Ishikawa (cell line): ENCODE measurements at regions not wholly inside any gene's neighbourhood (a gene's known extent, or its start where the extent isn't known, plus 50 kb on each side); places are given as distances from the start of the nearest gene placed in this dataset.

ENCODE experiments used
- CEBPB ChIP-seq: IDR thresholded peaks from 2 replicates; pipeline ENCODE4 v1.6.1; 2012
- CREB1 ChIP-seq: IDR thresholded peaks from 2 replicates; pipeline ENCODE4 v1.6.1; 2012; ENCODE audit warnings: low read depth
- EGR1 ChIP-seq: IDR thresholded peaks from 2 replicates; pipeline ENCODE4 v1.6.1; 2012
- EP300 ChIP-seq: IDR thresholded peaks from 2 replicates; pipeline ENCODE4 v1.6.1; 2012; ENCODE audit warnings: borderline replicate concordance
- FOXM1 ChIP-seq: IDR thresholded peaks from 2 replicates; pipeline ENCODE4 v1.6.1; 2012; ENCODE audit warnings: low read depth, borderline replicate concordance
- NFIC ChIP-seq: IDR thresholded peaks from 2 replicates; pipeline ENCODE4 v1.6.1; 2012
- RAD21 ChIP-seq: IDR thresholded peaks from 2 replicates; pipeline ENCODE4 v1.6.1; 2012; ENCODE audit warnings: low read depth
- TAF1 ChIP-seq: IDR thresholded peaks from 2 replicates; pipeline ENCODE4 v1.6.1; 2012; ENCODE audit warnings: low read depth, mild to moderate bottlenecking
- TCF12 ChIP-seq: IDR thresholded peaks from 2 replicates; pipeline ENCODE4 v1.6.1; 2012; ENCODE audit warnings: low read depth
- TEAD4 ChIP-seq: IDR thresholded peaks from 2 replicates; pipeline ENCODE4 v1.6.1; 2012
- YY1 ChIP-seq: IDR thresholded peaks from 2 replicates; pipeline ENCODE4 v1.6.1; 2012; ENCODE audit warnings: low read depth
- ZBTB7A ChIP-seq: IDR thresholded peaks from 2 replicates; pipeline ENCODE4 v1.6.1; 2012; ENCODE audit warnings: low read depth
- TF ChIP-seq, protein P1 (sequence below): IDR thresholded peaks from 2 replicates; pipeline ENCODE4 v1.6.1; 2012; ENCODE audit warnings: low read depth, mild to moderate bottlenecking
- TF ChIP-seq, protein P2 (sequence below): IDR thresholded peaks from 2 replicates; pipeline ENCODE4 v1.6.1; 2012
- TF ChIP-seq, protein P3 (sequence below): IDR thresholded peaks from 2 replicates; pipeline ENCODE4 v1.6.1; 2012

DNA sequence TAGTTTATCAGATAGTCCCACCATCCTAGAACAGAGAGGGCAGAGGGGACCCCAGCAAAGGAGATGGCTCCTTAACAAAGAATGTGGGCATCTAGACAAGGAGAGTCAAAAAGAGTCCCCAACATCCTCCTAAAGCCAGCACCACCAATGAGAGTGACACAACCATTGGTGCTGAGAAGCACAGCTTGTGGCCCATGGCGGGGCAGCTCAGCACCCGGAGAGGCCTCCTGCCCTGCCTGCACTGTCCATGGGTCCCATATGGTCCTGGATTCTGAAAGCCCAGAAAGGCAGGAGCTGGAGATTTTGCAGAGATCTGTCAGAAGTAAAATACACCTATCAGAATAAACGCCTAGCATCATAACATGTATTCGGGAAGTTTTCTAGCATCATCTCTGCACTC, 311.8 kb upstream of the ZNF32 start:
- TF ChIP-seq RAD21, result no peak
- no peak for TF ChIP-seq ZBTB7A
- TF ChIP-seq, protein P1, sequence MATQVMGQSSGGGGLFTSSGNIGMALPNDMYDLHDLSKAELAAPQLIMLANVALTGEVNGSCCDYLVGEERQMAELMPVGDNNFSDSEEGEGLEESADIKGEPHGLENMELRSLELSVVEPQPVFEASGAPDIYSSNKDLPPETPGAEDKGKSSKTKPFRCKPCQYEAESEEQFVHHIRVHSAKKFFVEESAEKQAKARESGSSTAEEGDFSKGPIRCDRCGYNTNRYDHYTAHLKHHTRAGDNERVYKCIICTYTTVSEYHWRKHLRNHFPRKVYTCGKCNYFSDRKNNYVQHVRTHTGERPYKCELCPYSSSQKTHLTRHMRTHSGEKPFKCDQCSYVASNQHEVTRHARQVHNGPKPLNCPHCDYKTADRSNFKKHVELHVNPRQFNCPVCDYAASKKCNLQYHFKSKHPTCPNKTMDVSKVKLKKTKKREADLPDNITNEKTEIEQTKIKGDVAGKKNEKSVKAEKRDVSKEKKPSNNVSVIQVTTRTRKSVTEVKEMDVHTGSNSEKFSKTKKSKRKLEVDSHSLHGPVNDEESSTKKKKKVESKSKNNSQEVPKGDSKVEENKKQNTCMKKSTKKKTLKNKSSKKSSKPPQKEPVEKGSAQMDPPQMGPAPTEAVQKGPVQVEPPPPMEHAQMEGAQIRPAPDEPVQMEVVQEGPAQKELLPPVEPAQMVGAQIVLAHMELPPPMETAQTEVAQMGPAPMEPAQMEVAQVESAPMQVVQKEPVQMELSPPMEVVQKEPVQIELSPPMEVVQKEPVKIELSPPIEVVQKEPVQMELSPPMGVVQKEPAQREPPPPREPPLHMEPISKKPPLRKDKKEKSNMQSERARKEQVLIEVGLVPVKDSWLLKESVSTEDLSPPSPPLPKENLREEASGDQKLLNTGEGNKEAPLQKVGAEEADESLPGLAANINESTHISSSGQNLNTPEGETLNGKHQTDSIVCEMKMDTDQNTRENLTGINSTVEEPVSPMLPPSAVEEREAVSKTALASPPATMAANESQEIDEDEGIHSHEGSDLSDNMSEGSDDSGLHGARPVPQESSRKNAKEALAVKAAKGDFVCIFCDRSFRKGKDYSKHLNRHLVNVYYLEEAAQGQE, result no peak
- TF ChIP-seq, protein P2, sequence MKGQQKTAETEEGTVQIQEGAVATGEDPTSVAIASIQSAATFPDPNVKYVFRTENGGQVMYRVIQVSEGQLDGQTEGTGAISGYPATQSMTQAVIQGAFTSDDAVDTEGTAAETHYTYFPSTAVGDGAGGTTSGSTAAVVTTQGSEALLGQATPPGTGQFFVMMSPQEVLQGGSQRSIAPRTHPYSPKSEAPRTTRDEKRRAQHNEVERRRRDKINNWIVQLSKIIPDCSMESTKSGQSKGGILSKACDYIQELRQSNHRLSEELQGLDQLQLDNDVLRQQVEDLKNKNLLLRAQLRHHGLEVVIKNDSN, result no peak
- TF ChIP-seq YY1, result no peak
- no peak for TF ChIP-seq FOXM1
- TF ChIP-seq EP300, result no peak
- TF ChIP-seq CEBPB, result no peak
- no peak for TF ChIP-seq TCF12
- TF ChIP-seq, protein P3, sequence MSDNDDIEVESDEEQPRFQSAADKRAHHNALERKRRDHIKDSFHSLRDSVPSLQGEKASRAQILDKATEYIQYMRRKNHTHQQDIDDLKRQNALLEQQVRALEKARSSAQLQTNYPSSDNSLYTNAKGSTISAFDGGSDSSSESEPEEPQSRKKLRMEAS, result no peak

DNA sequence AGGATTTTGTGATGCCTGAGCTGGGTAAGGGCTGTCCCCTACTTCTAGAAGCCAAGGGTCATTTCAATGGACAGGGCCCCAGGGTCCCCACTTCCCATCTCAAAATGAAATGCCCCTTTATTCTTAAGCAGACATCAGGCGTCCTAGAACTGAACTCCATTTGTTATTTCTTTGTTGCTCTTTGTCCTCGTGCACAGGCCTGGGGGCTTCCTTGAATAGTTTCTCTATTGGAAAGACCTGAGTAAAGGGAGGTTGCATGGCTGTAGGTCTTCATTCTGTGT, 311.4 kb upstream of the ZNF32 start:
- TF ChIP-seq YY1 (no peak), TCF12 (no peak), EP300 (no peak), TEAD4 (no peak), FOXM1 (no peak), EGR1 (no peak), CEBPB (no peak), NFIC (no peak), CREB1 (no peak), TAF1 (no peak), ZBTB7A (no peak), RAD21 (no peak)
- TF ChIP-seq, protein P1, result no peak
- TF ChIP-seq, protein P3, result no peak
- TF ChIP-seq, protein P2, result no peak

DNA sequence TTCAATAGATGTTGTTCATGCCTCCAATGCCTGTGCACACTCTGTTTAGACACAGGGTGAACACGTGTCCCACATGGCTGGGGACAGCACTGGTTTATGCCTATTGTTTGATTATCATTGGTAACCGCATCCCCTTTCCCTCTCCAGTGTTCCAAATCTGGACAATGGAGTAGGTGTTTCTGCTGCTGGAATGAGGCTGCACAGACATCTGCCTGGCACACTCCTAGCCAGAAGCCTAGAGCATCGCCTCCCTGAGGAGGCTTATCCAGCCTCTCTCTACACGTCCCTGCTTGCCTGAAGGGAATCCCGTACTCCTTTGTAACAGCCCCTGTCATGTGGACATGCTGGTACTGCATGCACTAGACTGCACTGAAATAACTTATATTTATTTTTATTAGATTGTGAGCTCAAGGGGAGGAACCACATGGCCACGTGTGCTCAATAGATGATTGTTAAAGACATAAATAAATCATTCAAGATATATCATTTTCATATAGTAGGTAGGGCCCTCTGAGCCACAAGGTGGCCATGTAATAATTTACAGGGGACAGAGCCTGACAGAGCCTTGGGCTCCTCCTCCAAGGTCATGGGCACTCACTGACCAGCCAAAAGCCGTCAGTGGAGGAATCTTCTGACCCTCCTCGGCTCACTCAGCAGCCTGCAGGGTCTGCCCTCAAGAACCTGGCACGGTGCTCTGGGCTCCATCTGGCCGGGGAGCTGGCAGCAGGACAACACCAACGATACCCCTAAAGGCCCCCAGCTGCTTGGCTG, 310.9 kb upstream of the ZNF32 start:
- no peak for TF ChIP-seq TAF1
- no peak for TF ChIP-seq CREB1
- TF ChIP-seq YY1, result no peak
- TF ChIP-seq EGR1, result no peak
- TF ChIP-seq TCF12, result no peak

DNA sequence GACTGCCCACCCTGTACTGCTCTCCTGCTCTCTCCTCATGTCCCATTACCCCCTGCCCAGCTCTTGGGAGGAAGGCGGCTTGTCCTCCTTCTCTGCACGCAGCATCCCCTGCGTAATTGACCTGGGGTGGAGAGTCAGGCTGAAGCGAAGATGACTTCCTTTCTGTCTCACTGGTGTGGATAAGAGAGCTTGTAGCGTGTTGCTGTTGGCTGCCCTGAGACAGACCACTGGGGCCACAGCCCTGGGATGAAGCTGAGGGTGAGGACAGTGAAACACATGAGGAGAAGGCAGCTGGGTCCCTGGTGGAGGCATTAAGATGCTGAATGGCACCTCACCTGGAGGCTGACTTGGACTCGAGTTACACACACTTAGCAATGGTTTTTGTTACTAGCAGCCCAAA, 310.3 kb upstream of the ZNF32 start:
- TF ChIP-seq TCF12, result no peak
- no peak for TF ChIP-seq TEAD4
- no peak for TF ChIP-seq RAD21

DNA sequence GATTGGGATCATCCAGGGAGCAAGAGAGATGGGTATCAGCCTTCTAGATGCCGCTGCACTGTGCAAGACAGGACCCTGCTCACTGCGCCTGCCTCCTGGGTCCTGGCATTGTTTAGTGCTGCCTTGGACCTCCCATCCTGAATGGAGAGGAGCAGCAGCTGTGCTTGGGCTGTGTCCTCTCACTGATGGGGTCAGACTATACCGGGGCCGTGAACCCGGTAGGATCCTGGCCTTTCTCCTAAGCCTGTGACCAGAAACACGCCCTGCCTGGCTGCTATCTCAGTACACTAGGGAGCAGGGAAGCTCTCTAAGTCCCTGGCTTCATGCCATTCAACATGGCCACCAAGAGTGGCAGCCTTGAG, 309.4 kb upstream of the ZNF32 start:
- TF ChIP-seq ZBTB7A (no peak), CEBPB (no peak), EP300 (no peak), TCF12 (no peak)
- TF ChIP-seq, protein P1, result no peak
